GM12878 (cell line): ENCODE measurements at regions not wholly inside any gene's neighbourhood (a gene's known extent, or its start where the extent isn't known, plus 50 kb on each side); places are given as distances from the start of the nearest gene placed in this dataset.

Experiments used
- ATAC-seq: fragments of 200-7000 bp; cut with Tn5 transposase; 3 replicates; pipeline ENCODE4 v1.9.1; 2020; ENCODE audit warnings: mild to moderate bottlenecking, moderate library complexity
- BruUV-seq: library from RNA; stranded (reverse); fragments of 400-500 nt; replicated peaks from 2 replicates; lab custom pipeline; 2021; lab: Mats Ljungman, UMichigan
- CTCF ChIA-PET: fragments of 300-600 bp; sonication (Branson Sonifier 250); formaldehyde crosslinking; extraction: SDS; loops from one replicate; lab custom pipeline; 2021; ENCODE audit warnings: inconsistent platforms; lab: Yijun Ruan, JAX
- POLR2A ChIA-PET: fragments of 350-600 bp; formaldehyde crosslinking; extraction: SDS; loops from one replicate; lab custom pipeline; 2021; ENCODE audit warnings: inconsistent platforms; lab: Charles Lee
- RAD21 ChIA-PET: fragments of 300-600 bp; sonication (Branson Sonifier 250); formaldehyde crosslinking; loops from one replicate; lab custom pipeline; 2023; ENCODE audit warnings: antibody characterized with exemption; ENCODE audit not compliant: unreplicated experiment; lab: Charles Lee
- SMC1A ChIA-PET: fragments of 300-600 bp; sonication (Branson Sonifier 250); formaldehyde crosslinking; loops from one replicate; lab custom pipeline; 2023; ENCODE audit not compliant: unreplicated experiment, uncharacterized antibody; lab: Charles Lee
- DNase-seq: peaks from one replicate; pipeline ENCODE4 v3.0.0-alpha.2; 2011; ENCODE audit warnings: low read depth, low spot score
- FAIRE-seq: peaks from 3 replicates; lab custom pipeline; 2011; peaks lifted over from hg19 to GRCh38; lab: Jason Lieb, UNC
- H2AFZ ChIP-seq: 2 replicates; pipeline ENCODE4 v1.6.0; 2011; ENCODE audit warnings: low read depth, low read length, control low read depth; ENCODE audit not compliant: control insufficient read depth
- H3K27ac ChIP-seq: 2 replicates; pipeline ENCODE4 v1.5.1; 2011; ENCODE audit warnings: control low read depth; ENCODE audit not compliant: control insufficient read depth, insufficient read depth
- H3K27me3 ChIP-seq, 2 experiments: replicated peaks in 1 of 2; 2 replicates each; pipeline versions ENCODE4 v1.6.0 to v1.6.1; 2011; ENCODE audit warnings: low read length in 1 of 2; ENCODE audit not compliant: control insufficient read depth in 2 of 2, insufficient read depth in 2 of 2
- H3K36me3 ChIP-seq, 2 experiments: 2 replicates each; pipeline ENCODE4 v1.5.1; 2011; ENCODE audit warnings: low read length in 1 of 2; ENCODE audit not compliant: control insufficient read depth in 2 of 2, insufficient read depth in 2 of 2
- H3K4me1 ChIP-seq: 2 replicates; pipeline ENCODE4 v1.6.1; 2011; ENCODE audit warnings: mild to moderate bottlenecking, low read length, moderate library complexity, mixed read lengths; ENCODE audit not compliant: control insufficient read depth, insufficient read depth
- H3K4me2 ChIP-seq: 2 replicates; pipeline ENCODE4 v1.6.0; 2011; ENCODE audit warnings: control low read depth; ENCODE audit not compliant: control insufficient read depth, insufficient read depth
- H3K4me3 ChIP-seq: fragments of 200-600 bp; sonication (generic); 2 replicates; pipeline ENCODE4 v1.5.1; 2016
- H3K79me2 ChIP-seq: 2 replicates; pipeline ENCODE4 v1.6.0; 2011; ENCODE audit warnings: low read length; ENCODE audit not compliant: control insufficient read depth, insufficient read depth
- H3K9ac ChIP-seq: 2 replicates; pipeline ENCODE4 v1.8.0; 2011; ENCODE audit warnings: low read length, control low read depth, mixed read lengths; ENCODE audit not compliant: control insufficient read depth, insufficient read depth
- H3K9me3 ChIP-seq: replicated peaks from 3 replicates; pipeline ENCODE4 v1.5.1; 2011; ENCODE audit warnings: mild to moderate bottlenecking, low read length; ENCODE audit not compliant: control insufficient read depth, insufficient read depth
- H4K20me1 ChIP-seq: 2 replicates; pipeline ENCODE4 v1.6.0; 2011; ENCODE audit not compliant: control insufficient read depth, insufficient read depth
- BHLHE40 ChIP-seq, 2 experiments: fragments of 450-650 bp in 1 of 2; IDR thresholded peaks; 2 replicates each; pipeline ENCODE4 v1.6.1; 2011 to 2017; ENCODE audit warnings: low read depth in 2 of 2, borderline replicate concordance in 1 of 2, improper control_type of control experiment in 1 of 2, low read length in 1 of 2, mild to moderate bottlenecking in 1 of 2
- EED ChIP-seq: sonication (generic); IDR thresholded peaks from 2 replicates; pipeline ENCODE4 v1.6.1; 2016; ENCODE audit warnings: antibody characterized with exemption, low read depth
- NFYA ChIP-seq: IDR thresholded peaks from 2 replicates; pipeline ENCODE4 v1.6.1; 2011; ENCODE audit warnings: low read depth, mild to moderate bottlenecking, low read length, improper control_type of control experiment, borderline replicate concordance
- RCOR1 ChIP-seq: conservative IDR thresholded peaks from 2 replicates; pipeline ENCODE4 v1.6.1; 2012; ENCODE audit warnings: low read depth, low read length, improper control_type of control experiment
- SREBF1 ChIP-seq: IDR thresholded peaks from 2 replicates; pipeline ENCODE4 v1.6.1; 2012; ENCODE audit warnings: mild to moderate bottlenecking, low read length
- TCF3 ChIP-seq: IDR thresholded peaks from 2 replicates; pipeline ENCODE4 v1.6.1; 2012; ENCODE audit warnings: low read depth, mild to moderate bottlenecking, low read length, borderline replicate concordance; ENCODE audit not compliant: insufficient read depth
- ZBED1 ChIP-seq: IDR thresholded peaks from 2 replicates; pipeline ENCODE4 v1.6.1; 2016; ENCODE audit warnings: borderline replicate concordance
- WGBS: methylation state at CpG from one replicate; pipeline ENCODE4 v1.1.6; 2016; ENCODE audit warnings: low lambda C conversion rate; ENCODE audit not compliant: insufficient replicate concordance, insufficient coverage; ENCODE audit errors: missing lambda C conversion rate; 5-methylcytosine and 5-hydroxymethylcytosine counted together
- in situ Hi-C: fragments of 300-500 bp; cut with MboI; formaldehyde crosslinking; loops from 9 replicates; pipeline ENCODE4 v1.14.3; 2018; ENCODE audit warnings: mixed read lengths
- intact Hi-C: fragments of 100-400 bp; cut with micrococcal nuclease; formaldehyde crosslinking; loops from one replicate; pipeline ENCODE4 v1.14.2; 2022; ENCODE audit not compliant: unreplicated experiment
- TF ChIP-seq, protein P1 (sequence below): IDR thresholded peaks from 2 replicates; pipeline ENCODE4 v1.6.1; 2012; ENCODE audit warnings: low read depth, low read length, improper control_type of control experiment
- TF ChIP-seq, protein P2 (sequence below): IDR thresholded peaks from 2 replicates; pipeline ENCODE4 v1.6.1; 2011; ENCODE audit warnings: low read depth, mild to moderate bottlenecking, low read length, moderate library complexity, borderline replicate concordance; ENCODE audit errors: extremely low read depth
- TF ChIP-seq, protein P3 (sequence below): fragments of 450-650 bp; IDR thresholded peaks from 2 replicates; pipeline ENCODE4 v1.6.1; 2017; ENCODE audit warnings: low read depth, mild to moderate bottlenecking, moderate library complexity

DNA sequence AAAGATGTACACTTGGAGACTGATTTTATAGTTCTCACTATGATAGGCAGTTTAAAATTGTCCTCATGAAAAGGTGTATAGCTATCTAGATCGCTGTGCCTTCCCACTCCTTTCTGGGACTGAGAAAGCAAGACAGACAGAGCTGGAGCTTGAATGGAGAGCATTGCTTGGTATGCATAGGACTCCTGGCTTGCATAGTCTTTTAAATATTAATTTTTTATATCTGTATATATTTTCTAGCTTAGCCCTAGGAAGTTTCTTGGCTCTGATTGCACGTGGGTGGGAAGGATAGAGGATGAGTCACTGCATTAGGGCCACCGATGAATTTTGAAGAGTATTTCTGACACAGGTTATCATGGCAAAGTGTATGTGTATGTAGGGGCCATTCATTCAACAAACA is 150.0 kb upstream of the SPACA1 start:
- Histone ChIP-seq H3K4me1 (no peaks in the 10 kb centered on the region; the same call in 1 of the 2 replicates), H3K79me2 (no peaks in the 10 kb centered on the region), H4K20me1 (no peaks in the 10 kb centered on the region)
- RAD21 ChIA-PET: no interaction called here
- TF ChIP-seq, protein P1, sequence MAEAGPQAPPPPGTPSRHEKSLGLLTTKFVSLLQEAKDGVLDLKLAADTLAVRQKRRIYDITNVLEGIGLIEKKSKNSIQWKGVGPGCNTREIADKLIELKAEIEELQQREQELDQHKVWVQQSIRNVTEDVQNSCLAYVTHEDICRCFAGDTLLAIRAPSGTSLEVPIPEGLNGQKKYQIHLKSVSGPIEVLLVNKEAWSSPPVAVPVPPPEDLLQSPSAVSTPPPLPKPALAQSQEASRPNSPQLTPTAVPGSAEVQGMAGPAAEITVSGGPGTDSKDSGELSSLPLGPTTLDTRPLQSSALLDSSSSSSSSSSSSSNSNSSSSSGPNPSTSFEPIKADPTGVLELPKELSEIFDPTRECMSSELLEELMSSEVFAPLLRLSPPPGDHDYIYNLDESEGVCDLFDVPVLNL: no peak
- TF ChIP-seq, all 136 proteins: peak for 0
- no peak for FAIRE-seq
- H3K4me2 ChIP-seq: no peak overlapping the region
- no peak for DNase-seq
- BruUV-seq: no TSS peak
- intact Hi-C loops: no loop called here
- SMC1A ChIA-PET: interaction anchor here (0.5 to 1.5 kb wide), 7 partner anchors 9 to 458 kb away, joined by 3 to 4 read pairs (median 4); no protein-coding TSS in a partner anchor
- ATAC-seq: no peak
- no peak overlapping the region for H2AFZ ChIP-seq
- no peak overlapping the region for H3K9ac ChIP-seq
- CTCF ChIA-PET: interaction anchor here (0.6 to 1.8 kb wide), 2 partner anchors 66 to 342 kb away, joined by 3 to 5 read pairs; no protein-coding TSS in a partner anchor
- 68% methylated on average over 3 of the region's 3 CpGs for WGBS
- H3K9me3 ChIP-seq: no peaks in the 10 kb centered on the region
- H3K27ac ChIP-seq: no peak overlapping the region
- no peaks in the 10 kb centered on the region for H3K27me3 ChIP-seq
- no peaks in the 10 kb centered on the region for H3K36me3 ChIP-seq
- POLR2A ChIA-PET: interaction anchor here (1.5 kb wide), 1 partner anchor 11 kb away, joined by 4 read pairs; no protein-coding TSS in a partner anchor
- no peak overlapping the region for H3K4me3 ChIP-seq
- in situ Hi-C loops: no loop called here

DNA sequence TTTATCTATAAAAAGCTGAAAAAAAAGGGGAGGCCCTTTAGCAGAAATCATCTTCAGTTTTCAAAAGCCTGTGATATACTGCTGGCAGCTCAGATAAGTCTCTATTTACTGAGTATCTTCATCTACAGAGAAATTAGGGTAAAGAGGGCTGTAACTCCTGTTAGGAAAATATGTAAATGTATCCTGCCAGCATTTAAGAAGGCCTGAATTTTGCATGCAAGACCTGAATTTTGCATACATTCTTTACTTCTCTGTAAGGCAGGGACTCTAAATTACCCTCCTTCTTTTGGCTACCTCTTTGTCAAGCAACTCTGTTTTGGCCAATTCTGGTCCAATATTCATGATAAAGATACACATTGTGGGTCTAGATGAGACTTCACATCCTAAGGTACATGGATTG is 150.6 kb upstream of the SPACA1 start:
- intact Hi-C loops (no loop called here), in situ Hi-C loops (no loop called here)
- DNase-seq: no peak
- CTCF ChIA-PET: interaction anchor here (1.8 kb wide), 1 partner anchor 65 kb away, joined by 5 read pairs; no protein-coding TSS in a partner anchor
- no peaks in the 10 kb centered on the region for H3K36me3 ChIP-seq
- BruUV-seq: no TSS peak
- no peaks in the 10 kb centered on the region for H3K9me3 ChIP-seq
- H3K4me3 ChIP-seq: no peak overlapping the region
- no peak for ATAC-seq
- no peaks in the 10 kb centered on the region for H4K20me1 ChIP-seq
- no peaks in the 10 kb centered on the region for H3K27me3 ChIP-seq
- no peaks in the 10 kb centered on the region for H3K4me1 ChIP-seq
- POLR2A ChIA-PET: interaction anchor here (1.5 kb wide), 1 partner anchor 11 kb away, joined by 4 read pairs; no protein-coding TSS in a partner anchor
- FAIRE-seq: no peak
- no peak overlapping the region for H3K9ac ChIP-seq
- SMC1A ChIA-PET: interaction anchor here (0.6 to 1.5 kb wide), 5 partner anchors 8 to 458 kb away, joined by 3 to 4 read pairs (median 4); no protein-coding TSS in a partner anchor
- RAD21 ChIA-PET: no interaction called here
- no peak overlapping the region for H3K27ac ChIP-seq
- H3K4me2 ChIP-seq: no peak overlapping the region
- H2AFZ ChIP-seq: no peak overlapping the region
- no peaks in the 10 kb centered on the region for H3K79me2 ChIP-seq
- TF ChIP-seq EED (no peak), TCF3 (no peak), BHLHE40 (IDR thresholded peaks at IDR 0.05; ENCODE audit: borderline replicate concordance in 1 of 2, low read depth in 2 of 2, low read length in 1 of 2) (no peak), SREBF1 (no peak), RCOR1 (no peak), NFYA (no peak), ZBED1 (no peak)
- TF ChIP-seq, protein P2, sequence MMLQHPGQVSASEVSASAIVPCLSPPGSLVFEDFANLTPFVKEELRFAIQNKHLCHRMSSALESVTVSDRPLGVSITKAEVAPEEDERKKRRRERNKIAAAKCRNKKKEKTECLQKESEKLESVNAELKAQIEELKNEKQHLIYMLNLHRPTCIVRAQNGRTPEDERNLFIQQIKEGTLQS: no peak
- TF ChIP-seq, protein P3, sequence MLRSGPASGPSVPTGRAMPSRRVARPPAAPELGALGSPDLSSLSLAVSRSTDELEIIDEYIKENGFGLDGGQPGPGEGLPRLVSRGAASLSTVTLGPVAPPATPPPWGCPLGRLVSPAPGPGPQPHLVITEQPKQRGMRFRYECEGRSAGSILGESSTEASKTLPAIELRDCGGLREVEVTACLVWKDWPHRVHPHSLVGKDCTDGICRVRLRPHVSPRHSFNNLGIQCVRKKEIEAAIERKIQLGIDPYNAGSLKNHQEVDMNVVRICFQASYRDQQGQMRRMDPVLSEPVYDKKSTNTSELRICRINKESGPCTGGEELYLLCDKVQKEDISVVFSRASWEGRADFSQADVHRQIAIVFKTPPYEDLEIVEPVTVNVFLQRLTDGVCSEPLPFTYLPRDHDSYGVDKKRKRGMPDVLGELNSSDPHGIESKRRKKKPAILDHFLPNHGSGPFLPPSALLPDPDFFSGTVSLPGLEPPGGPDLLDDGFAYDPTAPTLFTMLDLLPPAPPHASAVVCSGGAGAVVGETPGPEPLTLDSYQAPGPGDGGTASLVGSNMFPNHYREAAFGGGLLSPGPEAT: no peak
